GM23338 (cell line): ENCODE measurements at regions not wholly inside any gene's neighbourhood (a gene's known extent, or its start where the extent isn't known, plus 50 kb on each side); places are given as distances from the start of the nearest gene placed in this dataset.

Experiments used
- ATAC-seq: fragments of 200-7000 bp; cut with Tn5 transposase; 3 replicates; pipeline ENCODE4 v1.9.1; 2020
- DNase-seq: peaks from one replicate; pipeline ENCODE4 v3.0.0-alpha.2; 2015; ENCODE audit warnings: low spot score
- H2AFZ ChIP-seq: fragments of 200-600 bp; sonication (generic); 2 replicates; pipeline ENCODE4 v1.8.0; 2016; ENCODE audit warnings: antibody characterized with exemption, mild to moderate bottlenecking, moderate library complexity
- H3F3A ChIP-seq: fragments of 200-600 bp; sonication (generic); replicated peaks from 2 replicates; pipeline ENCODE4 v1.8.0; 2017; ENCODE audit warnings: antibody characterized with exemption, mixed run types, low read depth
- H3K27ac ChIP-seq: fragments of 200-600 bp; sonication (generic); 2 replicates; pipeline ENCODE4 v1.6.1; 2016; ENCODE audit warnings: low read depth
- H3K27me3 ChIP-seq: fragments of 200-600 bp; sonication (generic); 2 replicates; pipeline ENCODE4 v1.8.0; 2016; ENCODE audit warnings: mild to moderate bottlenecking, mixed run types, moderate library complexity; ENCODE audit not compliant: insufficient read depth
- H3K36me3 ChIP-seq: fragments of 200-600 bp; sonication (generic); 2 replicates; pipeline ENCODE4 v1.8.0; 2016; ENCODE audit warnings: mild to moderate bottlenecking; ENCODE audit not compliant: insufficient read depth
- H3K4me1 ChIP-seq: fragments of 200-600 bp; sonication (generic); 2 replicates; pipeline ENCODE4 v1.8.0; 2016; ENCODE audit warnings: mild to moderate bottlenecking, moderate library complexity; ENCODE audit not compliant: insufficient read depth
- H3K4me2 ChIP-seq: fragments of 200-600 bp; sonication (generic); 2 replicates; pipeline ENCODE4 v1.7.1; 2017; ENCODE audit warnings: mixed run types
- H3K4me3 ChIP-seq: fragments of 200-600 bp; sonication (generic); 2 replicates; pipeline ENCODE4 v1.6.1; 2016; ENCODE audit warnings: mixed run types
- H3K79me2 ChIP-seq: fragments of 200-600 bp; sonication (generic); replicated peaks from 2 replicates; pipeline ENCODE4 v1.8.0; 2017; ENCODE audit warnings: mild to moderate bottlenecking; ENCODE audit not compliant: insufficient read depth
- H3K9me2 ChIP-seq: fragments of 200-600 bp; sonication (generic); 2 replicates; pipeline ENCODE4 v1.8.0; 2017; ENCODE audit not compliant: insufficient read depth
- H4K20me1 ChIP-seq: fragments of 200-600 bp; sonication (generic); replicated peaks from 2 replicates; pipeline ENCODE4 v1.8.0; 2017; ENCODE audit warnings: mild to moderate bottlenecking; ENCODE audit not compliant: insufficient read depth
- H3K27ac Mint-ChIP-seq: 2 replicates; pipeline ENCODE4 v1.8.0; 2020; ENCODE audit warnings: inconsistent platforms, mild to moderate bottlenecking, moderate library complexity, mixed read lengths
- H3K27me3 Mint-ChIP-seq: 3 replicates; pipeline ENCODE4 v1.8.0; 2022; ENCODE audit warnings: low read depth, mild to moderate bottlenecking, moderate library complexity, mixed read lengths, inconsistent platforms; ENCODE audit not compliant: insufficient read depth, poor library complexity
- H3K36me3 Mint-ChIP-seq: 3 replicates; pipeline ENCODE4 v1.8.0; 2021; ENCODE audit warnings: low read depth, mild to moderate bottlenecking, inconsistent platforms, moderate library complexity, mixed read lengths
- H3K4me1 Mint-ChIP-seq: 3 replicates; pipeline ENCODE4 v1.8.0; 2020; ENCODE audit warnings: mild to moderate bottlenecking, inconsistent platforms, mixed read lengths
- H3K4me3 Mint-ChIP-seq: 3 replicates; pipeline ENCODE4 v1.8.0; 2021; ENCODE audit warnings: moderate library complexity, mild to moderate bottlenecking, inconsistent platforms, mixed read lengths
- H3K9me3 Mint-ChIP-seq: 3 replicates; pipeline ENCODE4 v1.8.0; 2020; ENCODE audit warnings: moderate library complexity, mild to moderate bottlenecking, inconsistent platforms, mixed read lengths
- CREB1 ChIP-seq: fragments of 250-450 bp; sonication (Bioruptor Pico); IDR thresholded peaks from 2 replicates; pipeline ENCODE4 v1.5.0; 2020; ENCODE audit warnings: low read depth, mild to moderate bottlenecking, moderate library complexity
- CTCF ChIP-seq, 2 experiments: fragments of 200-600 bp in 1 of 2; sonication (generic) in 1 of 2; conservative IDR thresholded peaks; 2 replicates each; pipeline versions ENCODE4 v1.5.1 to v1.6.1; 2016 to 2017; ENCODE audit warnings: antibody characterized with exemption in 2 of 2, low read depth in 2 of 2, mild to moderate bottlenecking in 2 of 2, moderate library complexity in 1 of 2
- ETS1 ChIP-seq: IDR thresholded peaks from 2 replicates; pipeline ENCODE4 v1.6.1; 2016; ENCODE audit warnings: antibody characterized with exemption
- EZH2 ChIP-seq: fragments of 200-600 bp; sonication (generic); IDR thresholded peaks from one replicate; pipeline ENCODE4 v1.8.0; 2017; ENCODE audit warnings: antibody characterized with exemption, mild to moderate bottlenecking, low read depth; ENCODE audit not compliant: unreplicated experiment
- EZH2phosphoT487 ChIP-seq: fragments of 200-600 bp; sonication (generic); IDR thresholded peaks from one replicate; pipeline ENCODE4 v1.8.1; 2018; ENCODE audit warnings: antibody characterized with exemption; ENCODE audit not compliant: unreplicated experiment
- JUNB ChIP-seq: IDR thresholded peaks from one replicate; pipeline ENCODE4 v1.6.1; 2016; ENCODE audit warnings: antibody characterized with exemption; ENCODE audit not compliant: unreplicated experiment
- NANOG ChIP-seq: IDR thresholded peaks from 2 replicates; pipeline ENCODE4 v1.6.1; 2016; ENCODE audit warnings: antibody characterized with exemption, borderline replicate concordance
- POLR2AphosphoS5 ChIP-seq: IDR thresholded peaks from 2 replicates; pipeline ENCODE4 v1.6.1; 2016; ENCODE audit warnings: antibody characterized with exemption, low read depth
- REST ChIP-seq: IDR thresholded peaks from one replicate; pipeline ENCODE4 v1.6.1; 2018; ENCODE audit warnings: antibody characterized with exemption; ENCODE audit not compliant: unreplicated experiment
- STAT1 ChIP-seq: IDR thresholded peaks from one replicate; pipeline ENCODE4 v1.6.1; 2016; ENCODE audit warnings: antibody characterized with exemption; ENCODE audit not compliant: unreplicated experiment
- ZNF114 ChIP-seq: fragments of 250-450 bp; sonication (Bioruptor Pico); IDR thresholded peaks from 2 replicates; pipeline ENCODE4 v1.5.0; 2020; ENCODE audit warnings: mild to moderate bottlenecking, moderate library complexity
- ZNF331 ChIP-seq: fragments of 250-450 bp; sonication (Bioruptor Pico); IDR thresholded peaks from 2 replicates; pipeline ENCODE4 v1.5.0; 2020; ENCODE audit warnings: low read depth, mild to moderate bottlenecking, moderate library complexity
- ZNF462 ChIP-seq: fragments of 250-450 bp; sonication (Bioruptor Pico); IDR thresholded peaks from 2 replicates; pipeline ENCODE4 v1.5.0; 2020; ENCODE audit warnings: mild to moderate bottlenecking, moderate library complexity

GRCh38 chr11:22044126-22044525 lies 148.8 kb upstream of the ANO5 start:
- DNase-seq (no peak), ATAC-seq (no peak)
- H3K9me2 ChIP-seq: no peaks in the 10 kb centered on the region
- H3K4me3 ChIP-seq: no peak overlapping the region
- H4K20me1 ChIP-seq: no peaks in the 10 kb centered on the region
- Mint-ChIP-seq H3K4me1 (peaks cover 14% of the 10 kb centered on the region; the same call in 2 of the 3 replicates), H3K27ac (no peak overlapping the region), H3K9me3 (no peaks in the 10 kb centered on the region), H3K36me3 (no peaks in the 10 kb centered on the region), H3K4me3 (no peak overlapping the region), H3K27me3 (no peaks in the 10 kb centered on the region)
- peaks cover 6% of the 10 kb centered on the region; the same call in 1 of the 2 replicates for H3K4me1 ChIP-seq
- H3K27ac ChIP-seq: no peak overlapping the region
- H3K79me2 ChIP-seq: no peaks in the 10 kb centered on the region
- no peaks in the 10 kb centered on the region for H3K27me3 ChIP-seq
- no peaks in the 10 kb centered on the region for H3K36me3 ChIP-seq
- H2AFZ ChIP-seq: no peak overlapping the region
- H3F3A ChIP-seq: no peaks in the 10 kb centered on the region
- H3K4me2 ChIP-seq: no peak overlapping the region
- no peak for TF ChIP-seq NANOG
- no peak for TF ChIP-seq EZH2phosphoT487
- no peak for TF ChIP-seq EZH2
- no peak for TF ChIP-seq POLR2AphosphoS5
- TF ChIP-seq JUNB: no peak
- TF ChIP-seq ZNF462 (CRISPR knock-in tag): no peak
- no peak for TF ChIP-seq REST
- TF ChIP-seq STAT1: no peak
- no peak for TF ChIP-seq ETS1
- TF ChIP-seq CTCF (conservative IDR thresholded peaks at IDR 0.05; ENCODE audit: low read depth in 2 of 2): no peak
- no peak for TF ChIP-seq ZNF331 (CRISPR knock-in tag)
- no peak for TF ChIP-seq ZNF114 (CRISPR knock-in tag)
- TF ChIP-seq CREB1 (CRISPR knock-in tag): no peak
